Kidney epithelial cell (primary cell): ENCODE measurements at regions not wholly inside any gene's neighbourhood (a gene's known extent, or its start where the extent isn't known, plus 50 kb on each side); places are given as distances from the start of the nearest gene placed in this dataset.

ENCODE experiments used
- DNase-seq: peaks from one replicate; pipeline ENCODE4 v3.0.0-alpha.2; 2010; ENCODE audit warnings: low read depth
- H3K27me3 ChIP-seq: 2 replicates; pipeline ENCODE4 v1.6.0; 2011; ENCODE audit warnings: low read length; ENCODE audit not compliant: control insufficient read depth, insufficient read depth
- H3K36me3 ChIP-seq: 2 replicates; pipeline ENCODE4 v1.5.1; 2011; ENCODE audit warnings: low read length; ENCODE audit not compliant: control insufficient read depth, insufficient read depth
- H3K4me3 ChIP-seq: 2 replicates; pipeline ENCODE4 v1.5.1; 2011; ENCODE audit warnings: low read depth, mild to moderate bottlenecking, control low read depth, low read length
- TF ChIP-seq, protein P1 (sequence below): IDR thresholded peaks from 2 replicates; pipeline ENCODE4 v1.5.1; 2011; ENCODE audit warnings: mild to moderate bottlenecking, moderate library complexity, low read length, control low read depth, inconsistent platforms; ENCODE audit not compliant: insufficient read depth, poor library complexity, severe bottlenecking

DNA sequence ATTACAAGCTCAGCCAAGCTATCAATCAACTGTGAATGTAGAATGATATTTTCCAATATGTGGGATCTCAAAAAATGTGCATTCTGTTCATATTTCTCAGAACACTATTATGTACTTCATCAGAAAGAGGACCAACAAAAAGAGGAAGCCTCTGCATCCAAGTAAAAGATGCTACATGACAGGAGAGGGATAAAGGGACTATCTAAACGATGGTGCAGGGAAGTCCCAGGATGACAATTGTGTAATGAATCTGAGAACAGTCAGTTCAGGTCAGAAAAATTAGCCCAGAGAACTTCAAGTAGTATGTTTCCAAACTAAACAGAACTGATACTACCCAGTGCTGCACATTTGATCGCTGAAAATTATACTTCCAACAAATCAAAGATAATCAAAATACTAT, 127.0 kb downstream of the ZNF330 start:
- H3K27me3 ChIP-seq, result no peaks in the 10 kb centered on the region
- TF ChIP-seq, protein P1, sequence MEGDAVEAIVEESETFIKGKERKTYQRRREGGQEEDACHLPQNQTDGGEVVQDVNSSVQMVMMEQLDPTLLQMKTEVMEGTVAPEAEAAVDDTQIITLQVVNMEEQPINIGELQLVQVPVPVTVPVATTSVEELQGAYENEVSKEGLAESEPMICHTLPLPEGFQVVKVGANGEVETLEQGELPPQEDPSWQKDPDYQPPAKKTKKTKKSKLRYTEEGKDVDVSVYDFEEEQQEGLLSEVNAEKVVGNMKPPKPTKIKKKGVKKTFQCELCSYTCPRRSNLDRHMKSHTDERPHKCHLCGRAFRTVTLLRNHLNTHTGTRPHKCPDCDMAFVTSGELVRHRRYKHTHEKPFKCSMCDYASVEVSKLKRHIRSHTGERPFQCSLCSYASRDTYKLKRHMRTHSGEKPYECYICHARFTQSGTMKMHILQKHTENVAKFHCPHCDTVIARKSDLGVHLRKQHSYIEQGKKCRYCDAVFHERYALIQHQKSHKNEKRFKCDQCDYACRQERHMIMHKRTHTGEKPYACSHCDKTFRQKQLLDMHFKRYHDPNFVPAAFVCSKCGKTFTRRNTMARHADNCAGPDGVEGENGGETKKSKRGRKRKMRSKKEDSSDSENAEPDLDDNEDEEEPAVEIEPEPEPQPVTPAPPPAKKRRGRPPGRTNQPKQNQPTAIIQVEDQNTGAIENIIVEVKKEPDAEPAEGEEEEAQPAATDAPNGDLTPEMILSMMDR, result no peak
- no peaks in the 10 kb centered on the region for H3K36me3 ChIP-seq
- no peak for DNase-seq
- H3K4me3 ChIP-seq, result no peak overlapping the region

DNA sequence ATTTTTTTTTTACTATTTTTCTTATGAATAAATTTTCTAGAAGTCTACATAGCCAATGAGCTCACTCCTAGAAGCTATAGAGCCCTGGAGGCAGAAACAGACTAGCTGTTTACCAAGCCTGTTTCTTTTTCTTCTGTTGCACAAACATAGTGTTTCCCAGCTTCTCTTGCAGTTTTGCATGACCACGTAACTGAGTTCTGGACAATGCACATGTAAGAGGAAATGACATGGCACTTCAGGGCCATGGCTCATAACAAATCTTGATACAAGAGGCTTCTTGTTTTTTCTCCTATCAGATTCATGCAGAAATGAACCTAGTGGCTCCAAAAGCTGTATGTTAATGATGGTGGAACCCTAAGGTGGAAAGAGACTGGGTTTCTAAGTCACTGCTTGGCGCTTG, 127.4 kb downstream of the ZNF330 start:
- DNase-seq, result no peak
- Histone ChIP-seq H3K27me3 (no peaks in the 10 kb centered on the region), H3K4me3 (no peak overlapping the region), H3K36me3 (no peaks in the 10 kb centered on the region)
- TF ChIP-seq, protein P1, result no peak

GRCh38 chr4:141348573-141348972, 127.9 kb downstream of the ZNF330 start:
- H3K4me3 ChIP-seq, result no peak overlapping the region
- TF ChIP-seq, protein P1, result no peak
- DNase-seq, result no peak
- H3K27me3 ChIP-seq, result no peaks in the 10 kb centered on the region
- no peaks in the 10 kb centered on the region for H3K36me3 ChIP-seq

- no peak for DNase-seq
- Histone ChIP-seq H3K36me3 (no peaks in the 10 kb centered on the region), H3K4me3 (no peak overlapping the region), H3K27me3 (no peaks in the 10 kb centered on the region)
- TF ChIP-seq, protein P1, result no peak
Observed at GRCh38 chr4:141349236-141349635, 128.5 kb downstream of the ZNF330 start.

DNA sequence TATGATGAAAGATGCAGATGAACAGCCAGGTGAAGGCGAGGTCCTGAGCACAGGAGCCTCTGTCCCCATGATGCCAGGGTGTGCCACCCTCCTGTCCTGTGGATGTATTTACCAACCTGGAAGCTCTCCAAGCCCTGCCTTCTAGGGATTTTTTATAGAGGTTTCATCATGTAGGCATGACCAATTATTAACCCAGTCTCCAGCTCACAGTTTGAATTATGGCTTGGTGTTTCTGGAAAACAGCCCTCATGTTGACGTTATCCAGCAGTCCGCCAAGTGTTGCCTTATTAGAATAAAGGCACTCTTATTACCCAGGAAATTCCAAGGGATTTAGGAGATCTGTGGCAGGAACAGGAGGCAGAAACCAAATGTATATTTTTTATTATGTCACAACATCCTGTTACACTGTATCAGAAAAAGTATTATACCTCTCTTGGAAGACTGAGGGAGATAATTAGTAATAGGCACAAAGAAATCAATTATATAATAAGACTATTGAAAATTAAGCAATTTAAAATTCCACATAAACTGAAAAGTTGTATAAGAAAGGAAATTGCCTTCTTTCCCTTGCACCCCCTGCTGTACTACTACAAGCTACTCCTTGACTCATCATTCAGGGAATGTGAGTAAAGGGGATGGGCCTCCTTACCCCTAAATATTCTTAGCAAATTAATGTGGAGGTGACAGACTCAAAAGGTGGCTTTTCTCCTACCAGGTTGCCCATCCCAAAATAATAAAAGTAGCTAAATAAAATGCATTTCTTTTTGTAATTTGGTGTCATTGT, 129.6 kb downstream of the ZNF330 start:
- DNase-seq, result peak; percentile 83
- no peaks in the 10 kb centered on the region for H3K36me3 ChIP-seq
- TF ChIP-seq, protein P1, result no peak
- H3K27me3 ChIP-seq, result no peaks in the 10 kb centered on the region
- no peak overlapping the region for H3K4me3 ChIP-seq

DNA sequence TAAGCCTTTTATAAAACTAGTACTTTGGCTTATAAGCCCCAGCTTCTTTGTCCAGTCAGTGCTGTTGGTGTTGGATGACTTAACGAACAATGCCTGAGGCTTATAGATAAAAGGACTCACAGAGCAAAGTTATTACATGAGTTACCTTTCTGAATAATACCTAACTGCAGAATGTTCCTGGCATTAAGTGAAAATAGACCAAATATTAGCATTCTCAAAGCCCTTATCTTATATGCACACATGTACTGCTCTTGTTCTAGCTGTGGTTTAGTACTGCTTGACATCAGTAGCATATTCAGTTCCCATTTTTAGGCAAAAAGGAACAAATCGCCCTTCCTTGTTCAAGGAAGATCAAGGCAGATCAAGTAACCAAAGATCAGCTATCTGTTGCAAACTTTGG, 131.6 kb downstream of the ZNF330 start:
- no peak overlapping the region for H3K4me3 ChIP-seq
- DNase-seq, result no peak
- H3K27me3 ChIP-seq, result no peaks in the 10 kb centered on the region
- H3K36me3 ChIP-seq, result no peaks in the 10 kb centered on the region
- TF ChIP-seq, protein P1, result no peak
